Skin of body (tissue), 1 donor: ENCODE measurements at regions not wholly inside any gene's neighbourhood (a gene's known extent, or its start where the extent isn't known, plus 50 kb on each side); places are given as distances from the start of the nearest gene placed in this dataset.
"Not testable (repeated sequence)": the region's sequence is repeated elsewhere in the genome, so short reads cannot be mapped to it uniquely, and the experiment has no call there.

ENCODE experiments used
- DNase-seq: peaks from one replicate; lab custom pipeline; 2025; lab: John Stamatoyannopoulos, UW

DNA sequence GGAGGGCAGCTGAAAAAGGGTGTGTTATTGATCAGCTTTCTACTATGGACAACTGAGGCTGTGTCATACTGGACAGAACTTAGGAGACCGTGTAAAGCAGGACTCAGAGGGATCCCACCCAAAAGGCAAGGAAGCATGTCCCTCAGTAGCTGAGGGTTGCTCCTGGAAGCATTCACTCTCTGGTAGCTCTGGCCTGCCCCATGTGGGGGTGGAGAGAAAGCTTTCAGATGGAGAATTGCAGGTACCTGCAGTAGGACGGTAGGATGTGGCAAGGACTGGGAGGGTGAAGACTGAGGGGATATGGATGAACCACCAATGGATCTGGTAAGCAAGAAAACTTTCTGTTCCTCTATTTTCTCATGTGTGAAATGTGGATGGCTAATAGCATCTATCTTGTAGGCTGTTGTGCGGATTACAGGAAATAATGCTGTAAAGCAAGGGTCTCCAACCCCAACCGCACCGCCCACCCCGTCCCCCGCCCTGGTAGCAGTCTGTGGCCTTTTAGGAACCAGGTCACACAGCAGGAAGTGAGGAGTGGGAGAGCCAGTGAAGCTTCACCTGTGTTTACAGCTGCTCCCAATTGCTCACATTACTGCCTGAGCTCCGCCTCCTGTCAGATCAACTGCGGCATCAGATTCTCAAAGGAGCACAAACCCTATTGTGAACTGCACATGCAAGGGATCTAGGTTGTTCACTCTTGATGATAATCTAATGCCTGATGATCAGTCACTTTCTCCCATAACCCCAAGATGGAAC lies 157.7 kb upstream of the PROK2 start:
- no peak for DNase-seq

GRCh38 chr3:71940486-71940885 lies 155.5 kb upstream of the PROK2 start:
- no peak for DNase-seq

DNA sequence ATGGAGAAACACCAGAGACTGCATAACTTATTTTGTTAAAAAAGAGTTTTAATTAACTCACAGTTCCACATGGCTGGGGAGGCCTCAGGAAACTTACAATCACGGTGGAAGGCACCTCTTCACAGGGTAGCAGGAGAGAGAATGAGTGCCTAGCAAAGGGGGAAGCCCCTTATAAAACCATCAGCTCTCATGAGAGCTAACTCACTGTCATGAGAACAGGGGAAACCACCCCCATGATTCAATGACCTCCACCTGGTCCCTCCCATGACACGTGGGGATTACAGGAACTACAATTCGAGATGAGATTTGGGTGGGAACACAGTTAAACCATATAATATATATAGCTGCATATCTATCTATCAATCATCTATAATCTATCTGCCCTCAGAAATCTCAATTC lies 153.1 kb upstream of the PROK2 start:
- not testable (repeated sequence) for DNase-seq

GRCh38 chr3:71936681-71937080 lies 151.7 kb upstream of the PROK2 start:
- no peak for DNase-seq

GRCh38 chr3:71934520-71935270 lies 149.7 kb upstream of the PROK2 start:
- DNase-seq: no peak

GRCh38 chr3:71931922-71932321 lies 147.0 kb upstream of the PROK2 start:
- DNase-seq: no peak

GRCh38 chr3:71930056-71930991 lies 145.4 kb upstream of the PROK2 start:
- DNase-seq: no peak

- DNase-seq: no peak
These were observed 143.3 kb upstream of the PROK2 start for GRCh38 chr3:71928212-71928611.

GRCh38 chr3:71927505-71928066 lies 142.6 kb upstream of the PROK2 start:
- no peak for DNase-seq

GRCh38 chr3:71926616-71927015 lies 141.7 kb upstream of the PROK2 start:
- DNase-seq: no peak

GRCh38 chr3:71926262-71926600 lies 141.3 kb upstream of the PROK2 start:
- DNase-seq: no peak

DNA sequence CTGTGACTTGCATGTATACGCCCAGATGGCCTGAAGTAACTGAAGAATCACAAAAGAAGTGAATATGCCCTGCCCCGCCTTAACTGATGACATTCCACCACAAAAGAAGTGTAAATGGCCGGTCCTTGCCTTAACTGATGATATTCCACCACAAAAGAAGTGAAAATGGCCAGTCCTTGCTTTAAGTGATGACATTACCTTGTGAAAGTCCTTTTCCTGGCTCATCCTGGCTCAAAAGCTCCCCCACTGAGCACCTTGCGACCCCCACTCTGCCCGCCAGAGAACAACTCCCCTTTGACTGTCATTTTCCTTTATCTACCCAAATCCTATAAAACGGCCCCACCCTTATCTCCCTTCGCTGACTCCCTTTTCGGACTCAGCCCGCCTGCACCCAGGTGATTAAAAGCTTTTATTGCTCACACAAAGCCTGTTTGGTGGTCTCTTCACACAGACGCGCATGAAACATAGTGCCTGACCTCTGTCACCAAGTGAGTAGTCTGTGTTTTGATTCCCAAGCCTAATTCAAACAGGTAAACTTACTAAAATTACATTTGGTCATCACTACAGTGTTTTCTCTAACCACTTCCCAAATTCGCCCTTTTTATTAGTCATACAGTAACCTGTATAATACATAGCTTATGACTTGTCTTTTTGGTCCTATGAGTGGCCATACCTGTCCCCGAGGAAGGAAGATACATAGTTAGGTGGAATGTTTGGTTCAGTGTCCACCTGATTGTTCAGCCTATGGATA lies 140.7 kb upstream of the PROK2 start:
- not testable (repeated sequence) for DNase-seq

DNA sequence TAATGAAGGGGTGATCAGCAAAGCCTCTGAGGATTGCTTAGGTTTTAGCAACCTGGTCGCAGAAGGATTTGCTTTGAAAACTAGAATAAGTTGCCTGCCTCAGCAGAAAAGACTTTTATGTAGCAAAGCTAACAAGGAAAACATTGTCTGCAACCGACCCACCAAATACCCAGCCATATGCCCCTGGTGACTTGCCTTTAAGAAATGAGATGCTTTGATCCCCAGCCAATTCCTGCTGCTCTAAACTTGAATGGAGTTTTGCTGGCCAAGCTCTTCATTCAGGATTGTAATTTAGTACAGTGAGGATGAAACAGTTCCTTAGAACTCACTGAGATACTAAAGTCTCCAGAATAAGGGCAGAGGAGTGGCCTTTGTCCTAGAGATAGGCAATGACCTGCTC lies 139.8 kb upstream of the PROK2 start:
- DNase-seq: peak; percentile 16

GRCh38 chr3:71921036-71921435 lies 136.1 kb upstream of the PROK2 start:
- DNase-seq: no peak

- no peak for DNase-seq
These were observed 134.6 kb upstream of the PROK2 start for GRCh38 chr3:71919572-71919971.

GRCh38 chr3:71917545-71917944 lies 132.6 kb upstream of the PROK2 start:
- DNase-seq: no peak

DNA sequence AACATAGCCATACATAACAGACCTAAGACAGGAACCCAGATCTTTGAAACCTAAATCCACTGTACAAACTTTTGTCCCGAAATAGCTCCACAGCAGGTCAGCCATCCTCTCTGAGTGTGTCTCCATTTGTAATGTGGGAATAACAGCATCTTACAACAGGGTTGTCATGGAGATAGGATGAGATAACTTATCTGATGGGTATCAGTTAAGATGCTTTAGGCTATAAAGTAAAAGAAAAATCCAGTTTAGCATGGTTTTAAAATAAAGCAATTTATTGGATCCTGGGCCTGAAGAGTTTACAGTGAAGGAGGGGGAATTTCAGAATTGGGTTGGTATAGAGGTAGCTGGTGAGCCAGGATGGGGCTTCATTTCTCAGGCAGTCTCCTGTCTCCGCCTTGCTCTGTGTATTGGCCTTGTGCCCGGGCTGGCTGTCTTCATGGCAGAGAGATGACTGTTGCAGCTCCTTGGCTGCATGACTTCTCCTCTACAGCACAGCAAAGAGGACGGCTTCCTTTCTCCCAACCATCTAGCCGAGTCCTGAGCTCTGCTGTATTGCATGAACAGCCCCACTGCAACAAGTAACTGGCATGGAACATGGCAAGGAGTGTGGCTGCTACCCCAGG lies 131.9 kb upstream of the PROK2 start:
- no peak for DNase-seq

GRCh38 chr3:71912839-71913495 lies 128.0 kb upstream of the PROK2 start:
- DNase-seq: no peak

DNA sequence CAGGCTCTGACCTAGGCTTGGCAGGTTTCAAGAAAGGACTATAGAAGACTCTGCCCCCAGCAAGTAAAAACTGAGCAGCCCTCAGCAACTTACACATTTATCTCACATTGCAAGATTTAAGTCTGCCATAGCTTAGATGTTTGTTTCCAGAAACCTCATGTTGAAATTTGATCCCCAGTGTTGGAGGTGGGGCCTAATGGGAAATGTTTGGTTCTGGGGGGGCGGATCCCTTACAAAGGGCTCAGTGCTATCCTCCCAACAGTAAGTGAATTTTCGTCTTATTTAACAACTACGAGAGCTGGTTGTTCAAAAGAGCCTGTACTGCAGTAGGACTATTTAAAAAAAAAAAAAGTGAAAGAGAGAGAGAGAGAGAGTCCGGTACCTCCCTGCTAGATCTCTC lies 125.2 kb upstream of the PROK2 start:
- no peak for DNase-seq

- peak; percentile 75 for DNase-seq
These were observed 123.0 kb upstream of the PROK2 start for GRCh38 chr3:71907996-71908395.
